ENCODE measurements at regions not wholly inside any gene's neighbourhood (a gene's known extent, or its start where the extent isn't known, plus 50 kb on each side); places are given as distances from the start of the nearest gene placed in this dataset.
"Not testable (repeated sequence)": the region's sequence is repeated elsewhere in the genome, so short reads cannot be mapped to it uniquely, and the experiment has no call there.

- H3K36me3 Mint-ChIP-seq (ENCODE audit: low read depth); H3K27me3 Mint-ChIP-seq (ENCODE audit: low read depth); H3K27ac Mint-ChIP-seq (ENCODE audit: unreplicated experiment); H3K9me3 Mint-ChIP-seq (ENCODE audit: low read depth); H3K4me3 Mint-ChIP-seq (ENCODE audit: unreplicated experiment); H3K4me1 Mint-ChIP-seq (ENCODE audit: low read depth); DNase-seq (ENCODE audit: low spot score): not testable (repeated sequence)
Observed at GRCh38 chrX:92081250-92081649, 302.1 kb downstream of the PCDH11X start.

- H3K9me3 Mint-ChIP-seq (ENCODE audit: low read depth) = not testable (repeated sequence)
Observed at GRCh38 chrX:92090756-92091155, 311.6 kb downstream of the PCDH11X start.

GRCh38 chrX:92098136-92098535 lies 319.0 kb downstream of the PCDH11X start:
- H3K4me1 Mint-ChIP-seq (ENCODE audit: low read depth); H3K9me3 Mint-ChIP-seq (ENCODE audit: low read depth); H3K36me3 Mint-ChIP-seq (ENCODE audit: low read depth); H3K27me3 Mint-ChIP-seq (ENCODE audit: low read depth); DNase-seq (ENCODE audit: low spot score); H3K27ac Mint-ChIP-seq (ENCODE audit: unreplicated experiment); H3K4me3 Mint-ChIP-seq (ENCODE audit: unreplicated experiment): not testable (repeated sequence)

More at GRCh38 chrX:92090756-92091155, 311.6 kb downstream of the PCDH11X start:
- DNase-seq (ENCODE audit: low spot score); H3K4me3 Mint-ChIP-seq (ENCODE audit: unreplicated experiment); H3K36me3 Mint-ChIP-seq (ENCODE audit: low read depth); H3K27me3 Mint-ChIP-seq (ENCODE audit: low read depth); H3K4me1 Mint-ChIP-seq (ENCODE audit: low read depth); H3K27ac Mint-ChIP-seq (ENCODE audit: unreplicated experiment): not testable (repeated sequence)

DNA sequence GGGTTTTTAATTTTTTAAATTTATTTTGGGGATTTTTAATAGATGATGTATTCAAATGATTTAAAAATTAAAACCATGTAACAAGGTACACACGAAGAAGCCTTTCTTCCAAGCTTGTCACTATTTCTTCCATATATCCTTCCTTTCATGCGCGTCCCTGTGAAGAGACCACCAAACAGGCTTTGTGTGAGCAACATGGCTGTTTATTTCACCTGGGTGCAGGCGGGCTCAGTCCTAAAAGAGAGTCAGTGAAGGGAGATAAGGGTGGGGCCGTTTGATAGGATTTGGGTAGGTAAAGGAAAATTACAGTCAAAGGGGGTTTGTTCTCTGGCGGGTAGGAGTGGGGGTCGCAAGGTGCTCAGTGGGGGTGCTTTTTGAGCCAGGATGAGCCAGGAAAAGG lies 320.9 kb downstream of the PCDH11X start:
- not testable (repeated sequence) for H3K4me3 Mint-ChIP-seq (ENCODE audit: unreplicated experiment); DNase-seq (ENCODE audit: low spot score)

DNA sequence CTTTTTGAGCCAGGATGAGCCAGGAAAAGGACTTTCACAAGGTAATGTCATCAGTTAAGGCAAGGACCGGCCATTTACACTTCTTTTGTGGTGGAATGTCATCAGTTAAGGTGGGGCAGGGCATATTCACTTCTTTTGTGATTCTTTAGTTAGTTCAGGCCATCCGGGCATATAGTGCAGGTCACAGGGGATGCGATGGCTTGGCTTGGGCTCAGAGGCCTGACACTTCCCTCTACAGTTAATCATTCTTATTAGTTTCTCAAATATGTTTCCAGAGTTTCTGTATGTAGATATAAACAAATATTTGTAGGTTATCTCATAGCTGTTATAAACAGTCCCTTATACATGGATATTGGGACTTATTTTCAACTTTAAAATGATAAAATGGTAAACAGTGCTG lies 326.5 kb downstream of the PCDH11X start:
- peaks cover 22% of the 10 kb centered on the region for H3K27me3 Mint-ChIP-seq (ENCODE audit: low read depth)
- not testable (repeated sequence) for H3K4me3 Mint-ChIP-seq (ENCODE audit: unreplicated experiment); H3K4me1 Mint-ChIP-seq (ENCODE audit: low read depth); H3K27ac Mint-ChIP-seq (ENCODE audit: unreplicated experiment); H3K9me3 Mint-ChIP-seq (ENCODE audit: low read depth); DNase-seq (ENCODE audit: low spot score); H3K36me3 Mint-ChIP-seq (ENCODE audit: low read depth)

More for the DNA sequence above, 320.9 kb downstream of the PCDH11X start:
- not testable (repeated sequence) for H3K4me1 Mint-ChIP-seq (ENCODE audit: low read depth); H3K9me3 Mint-ChIP-seq (ENCODE audit: low read depth); H3K36me3 Mint-ChIP-seq (ENCODE audit: low read depth); H3K27ac Mint-ChIP-seq (ENCODE audit: unreplicated experiment)
- peaks cover 21% of the 10 kb centered on the region for H3K27me3 Mint-ChIP-seq (ENCODE audit: low read depth)

GRCh38 chrX:92106671-92107070 lies 327.5 kb downstream of the PCDH11X start:
- H3K27ac Mint-ChIP-seq (ENCODE audit: unreplicated experiment); H3K4me3 Mint-ChIP-seq (ENCODE audit: unreplicated experiment); H3K9me3 Mint-ChIP-seq (ENCODE audit: low read depth); DNase-seq (ENCODE audit: low spot score); H3K4me1 Mint-ChIP-seq (ENCODE audit: low read depth); H3K36me3 Mint-ChIP-seq (ENCODE audit: low read depth): not testable (repeated sequence)
- H3K27me3 Mint-ChIP-seq (ENCODE audit: low read depth) = peaks cover 22% of the 10 kb centered on the region

DNA sequence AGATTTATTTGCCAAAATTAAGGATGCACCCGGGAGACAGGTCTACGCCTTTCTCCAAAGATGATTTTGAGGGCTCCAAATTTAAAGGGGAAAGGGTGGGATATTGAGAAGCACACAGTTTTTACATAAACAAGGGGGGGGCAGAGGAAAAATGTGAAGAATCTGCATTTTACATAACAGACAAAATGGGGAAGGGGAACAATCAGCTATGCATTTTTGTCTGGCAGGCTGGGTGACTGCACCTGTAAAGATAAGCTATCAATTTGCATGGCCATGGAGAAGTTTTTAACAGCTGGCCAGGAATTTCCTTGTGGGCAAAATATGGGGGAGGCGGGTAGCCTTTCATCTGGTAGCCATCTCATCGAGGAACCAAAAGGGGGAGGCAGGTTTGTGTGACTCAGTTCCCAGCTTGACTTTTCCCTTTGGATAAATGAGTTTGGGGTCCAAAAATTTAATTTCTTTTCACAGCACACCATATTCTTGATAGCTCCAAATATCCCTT lies 331.3 kb downstream of the PCDH11X start:
- H3K27ac Mint-ChIP-seq (ENCODE audit: unreplicated experiment); H3K4me3 Mint-ChIP-seq (ENCODE audit: unreplicated experiment): not testable (repeated sequence)

GRCh38 chrX:92117701-92118100 lies 338.5 kb downstream of the PCDH11X start:
- H3K27ac Mint-ChIP-seq (ENCODE audit: unreplicated experiment); H3K9me3 Mint-ChIP-seq (ENCODE audit: low read depth); H3K36me3 Mint-ChIP-seq (ENCODE audit: low read depth); H3K4me3 Mint-ChIP-seq (ENCODE audit: unreplicated experiment); DNase-seq (ENCODE audit: low spot score); H3K4me1 Mint-ChIP-seq (ENCODE audit: low read depth); H3K27me3 Mint-ChIP-seq (ENCODE audit: low read depth): not testable (repeated sequence)

More for the DNA sequence above, 331.3 kb downstream of the PCDH11X start:
- DNase-seq (ENCODE audit: low spot score); H3K36me3 Mint-ChIP-seq (ENCODE audit: low read depth); H3K4me1 Mint-ChIP-seq (ENCODE audit: low read depth); H3K9me3 Mint-ChIP-seq (ENCODE audit: low read depth); H3K27me3 Mint-ChIP-seq (ENCODE audit: low read depth): not testable (repeated sequence)

DNA sequence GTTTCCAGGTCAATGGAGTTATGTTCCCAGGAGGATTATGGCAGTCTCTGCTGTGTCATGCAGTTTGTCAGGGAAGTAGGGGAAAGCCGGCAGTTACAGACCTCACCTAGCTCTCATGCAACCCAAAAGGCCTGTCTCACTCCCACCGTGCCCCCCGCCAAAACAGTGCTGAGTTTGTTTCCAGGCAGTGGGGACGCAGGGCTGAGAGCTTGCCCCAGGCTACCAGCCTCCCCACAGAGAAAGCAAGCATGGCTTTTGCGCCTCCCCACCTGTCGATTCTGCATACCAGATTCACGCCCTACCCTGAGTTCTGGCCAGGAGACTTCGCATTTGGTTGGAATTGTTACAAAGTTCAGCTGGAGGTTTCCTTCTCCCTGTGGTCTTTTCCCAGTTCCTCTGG lies 383.9 kb downstream of the PCDH11X start:
- H3K9me3 Mint-ChIP-seq (ENCODE audit: low read depth); H3K27ac Mint-ChIP-seq (ENCODE audit: unreplicated experiment); H3K27me3 Mint-ChIP-seq (ENCODE audit: low read depth); DNase-seq (ENCODE audit: low spot score); H3K4me3 Mint-ChIP-seq (ENCODE audit: unreplicated experiment); H3K4me1 Mint-ChIP-seq (ENCODE audit: low read depth); H3K36me3 Mint-ChIP-seq (ENCODE audit: low read depth): not testable (repeated sequence)

GRCh38 chrX:92209936-92210335 lies 430.8 kb downstream of the PCDH11X start:
- no peak for DNase-seq (ENCODE audit: low spot score)
- H3K27ac Mint-ChIP-seq (ENCODE audit: unreplicated experiment) = no peak overlapping the region
- H3K9me3 Mint-ChIP-seq (ENCODE audit: low read depth) = peaks cover 10% of the 10 kb centered on the region
- H3K36me3 Mint-ChIP-seq (ENCODE audit: low read depth) = no peaks in the 10 kb centered on the region
- no peaks in the 10 kb centered on the region for H3K27me3 Mint-ChIP-seq (ENCODE audit: low read depth)
- TF ChIP-seq, protein P1, sequence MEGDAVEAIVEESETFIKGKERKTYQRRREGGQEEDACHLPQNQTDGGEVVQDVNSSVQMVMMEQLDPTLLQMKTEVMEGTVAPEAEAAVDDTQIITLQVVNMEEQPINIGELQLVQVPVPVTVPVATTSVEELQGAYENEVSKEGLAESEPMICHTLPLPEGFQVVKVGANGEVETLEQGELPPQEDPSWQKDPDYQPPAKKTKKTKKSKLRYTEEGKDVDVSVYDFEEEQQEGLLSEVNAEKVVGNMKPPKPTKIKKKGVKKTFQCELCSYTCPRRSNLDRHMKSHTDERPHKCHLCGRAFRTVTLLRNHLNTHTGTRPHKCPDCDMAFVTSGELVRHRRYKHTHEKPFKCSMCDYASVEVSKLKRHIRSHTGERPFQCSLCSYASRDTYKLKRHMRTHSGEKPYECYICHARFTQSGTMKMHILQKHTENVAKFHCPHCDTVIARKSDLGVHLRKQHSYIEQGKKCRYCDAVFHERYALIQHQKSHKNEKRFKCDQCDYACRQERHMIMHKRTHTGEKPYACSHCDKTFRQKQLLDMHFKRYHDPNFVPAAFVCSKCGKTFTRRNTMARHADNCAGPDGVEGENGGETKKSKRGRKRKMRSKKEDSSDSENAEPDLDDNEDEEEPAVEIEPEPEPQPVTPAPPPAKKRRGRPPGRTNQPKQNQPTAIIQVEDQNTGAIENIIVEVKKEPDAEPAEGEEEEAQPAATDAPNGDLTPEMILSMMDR (IDR thresholded peaks at IDR 0.05) = no peak
- H3K4me1 Mint-ChIP-seq (ENCODE audit: low read depth) = no peaks in the 10 kb centered on the region
- no peak overlapping the region for H3K4me3 Mint-ChIP-seq (ENCODE audit: unreplicated experiment)
